Prostate gland (tissue), 2 donors: ENCODE measurements at regions not wholly inside any gene's neighbourhood (a gene's known extent, or its start where the extent isn't known, plus 50 kb on each side); places are given as distances from the start of the nearest gene placed in this dataset.

Experiments used
- POLR2A ChIP-seq: fragments of 450-650 bp; IDR thresholded peaks from one replicate; pipeline ENCODE4 v1.6.1; 2016; ENCODE audit warnings: antibody characterized with exemption, mild to moderate bottlenecking
- POLR2AphosphoS5 ChIP-seq: sonication (generic); formaldehyde crosslinking; IDR thresholded peaks from one replicate; pipeline ENCODE4 v1.6.1; 2017; ENCODE audit warnings: antibody characterized with exemption
- TF ChIP-seq, protein P1 (sequence below), 4 experiments: fragments of 200-600 bp in 2 of 4; fragments of 450-650 bp in 2 of 4; sonication (generic) in 2 of 4; IDR thresholded peaks; 1 replicate in 3 of 4; 2 replicates in 1 of 4; pipeline ENCODE4 v1.5.1; 2016 to 2019; ENCODE audit warnings: antibody characterized with exemption in 4 of 4, mild to moderate bottlenecking in 2 of 4, moderate library complexity in 2 of 4

DNA sequence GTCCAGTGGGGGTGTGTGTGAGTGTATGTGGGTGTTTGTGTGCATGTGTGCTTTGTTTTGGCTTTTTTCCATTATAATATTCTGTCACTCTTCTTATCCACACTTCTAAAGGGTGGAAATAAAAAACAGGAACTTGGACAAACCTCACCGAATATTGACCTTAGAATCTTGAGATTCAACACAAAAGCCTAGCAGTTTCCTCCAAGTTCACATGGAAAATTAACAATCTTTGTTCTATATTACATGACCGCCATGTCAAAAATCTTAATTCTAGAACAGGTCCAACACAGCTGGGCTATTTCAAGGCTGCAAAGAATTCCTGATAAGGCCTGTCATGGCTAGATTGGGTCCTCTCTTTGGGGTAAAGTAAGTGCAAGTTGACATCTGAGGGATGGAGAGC, 169.3 kb upstream of the OSR1 start:
- TF ChIP-seq, protein P1, sequence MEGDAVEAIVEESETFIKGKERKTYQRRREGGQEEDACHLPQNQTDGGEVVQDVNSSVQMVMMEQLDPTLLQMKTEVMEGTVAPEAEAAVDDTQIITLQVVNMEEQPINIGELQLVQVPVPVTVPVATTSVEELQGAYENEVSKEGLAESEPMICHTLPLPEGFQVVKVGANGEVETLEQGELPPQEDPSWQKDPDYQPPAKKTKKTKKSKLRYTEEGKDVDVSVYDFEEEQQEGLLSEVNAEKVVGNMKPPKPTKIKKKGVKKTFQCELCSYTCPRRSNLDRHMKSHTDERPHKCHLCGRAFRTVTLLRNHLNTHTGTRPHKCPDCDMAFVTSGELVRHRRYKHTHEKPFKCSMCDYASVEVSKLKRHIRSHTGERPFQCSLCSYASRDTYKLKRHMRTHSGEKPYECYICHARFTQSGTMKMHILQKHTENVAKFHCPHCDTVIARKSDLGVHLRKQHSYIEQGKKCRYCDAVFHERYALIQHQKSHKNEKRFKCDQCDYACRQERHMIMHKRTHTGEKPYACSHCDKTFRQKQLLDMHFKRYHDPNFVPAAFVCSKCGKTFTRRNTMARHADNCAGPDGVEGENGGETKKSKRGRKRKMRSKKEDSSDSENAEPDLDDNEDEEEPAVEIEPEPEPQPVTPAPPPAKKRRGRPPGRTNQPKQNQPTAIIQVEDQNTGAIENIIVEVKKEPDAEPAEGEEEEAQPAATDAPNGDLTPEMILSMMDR (IDR thresholded peaks at IDR 0.05) = no peak
- TF ChIP-seq POLR2A (no peak), POLR2AphosphoS5 (no peak)
